Liver (tissue), 8 donors: ENCODE measurements at regions not wholly inside any gene's neighbourhood (a gene's known extent, or its start where the extent isn't known, plus 50 kb on each side); places are given as distances from the start of the nearest gene placed in this dataset.

Experiments used
- DNase-seq: peaks from one replicate; pipeline ENCODE4 v3.0.0-alpha.2; 2017; ENCODE audit warnings: low spot score
- H3K27ac ChIP-seq, 2 donors: one replicate each; pipeline ENCODE4 v1.7.0; 2013; ENCODE audit warnings: inconsistent platforms in 2 of 2, low read length in 2 of 2, control low read depth in 1 of 2, low read depth in 1 of 2, mild to moderate bottlenecking in 1 of 2
- H3K27me3 ChIP-seq, 4 donors: one replicate each; pipeline versions ENCODE4 v1.6.1 to v1.7.0; 2013; ENCODE audit warnings: low read length in 3 of 4, inconsistent platforms in 1 of 4, mild to moderate bottlenecking in 1 of 4, moderate library complexity in 1 of 4; ENCODE audit not compliant: control insufficient read depth in 4 of 4, insufficient read depth in 4 of 4
- H3K36me3 ChIP-seq, 4 donors: one replicate each; pipeline versions ENCODE4 v1.6.1 to v1.7.0; 2013; ENCODE audit warnings: low read length in 3 of 4, mild to moderate bottlenecking in 3 of 4, low read depth in 1 of 4, moderate library complexity in 1 of 4; ENCODE audit not compliant: control insufficient read depth in 4 of 4, insufficient read depth in 3 of 4
- H3K4me1 ChIP-seq, 4 donors: one replicate each; pipeline versions ENCODE4 v1.6.1 to v1.7.0; 2013; ENCODE audit warnings: low read length in 3 of 4, mild to moderate bottlenecking in 3 of 4, moderate library complexity in 1 of 4; ENCODE audit not compliant: control insufficient read depth in 4 of 4, insufficient read depth in 4 of 4
- H3K4me3 ChIP-seq, 3 donors: one replicate each; pipeline versions ENCODE4 v1.6.1 to v1.7.0; 2013; ENCODE audit warnings: low read length in 3 of 3, control low read depth in 1 of 3, low read depth in 1 of 3, mild to moderate bottlenecking in 1 of 3
- H3K9ac ChIP-seq, 2 donors: one replicate each; pipeline ENCODE4 v1.7.0; 2013; ENCODE audit warnings: low read length in 2 of 2, mild to moderate bottlenecking in 2 of 2, moderate library complexity in 2 of 2, control low read depth in 1 of 2, low read depth in 1 of 2
- H3K9me3 ChIP-seq, 4 donors: one replicate each; pipeline versions ENCODE4 v1.6.1 to v1.7.0; 2013; ENCODE audit warnings: low read length in 3 of 4; ENCODE audit not compliant: control insufficient read depth in 4 of 4
- EGR1 ChIP-seq, 2 donors: IDR thresholded peaks; 2 replicates each; pipeline ENCODE4 v1.6.1; 2016 to 2018; ENCODE audit warnings: antibody characterized with exemption in 2 of 2, low read depth in 2 of 2
- FOXA1 ChIP-seq: IDR thresholded peaks from 2 replicates; pipeline ENCODE4 v1.6.1; 2016; ENCODE audit warnings: antibody characterized with exemption
- FOXA2 ChIP-seq: IDR thresholded peaks from 2 replicates; pipeline ENCODE4 v1.6.1; 2016; ENCODE audit warnings: antibody characterized with exemption
- GABPA ChIP-seq, 2 donors: IDR thresholded peaks in 1 of 2; conservative IDR thresholded peaks in 1 of 2; 2 replicates each; pipeline ENCODE4 v1.6.1; 2016; ENCODE audit warnings: antibody characterized with exemption in 2 of 2, mild to moderate bottlenecking in 1 of 2, moderate library complexity in 1 of 2
- HNF4A ChIP-seq, 2 donors: conservative IDR thresholded peaks; 2 replicates each; pipeline ENCODE4 v1.6.1; 2016; ENCODE audit warnings: antibody characterized with exemption in 2 of 2, mild to moderate bottlenecking in 2 of 2
- HNF4G ChIP-seq: IDR thresholded peaks from 2 replicates; pipeline ENCODE4 v1.6.1; 2016; ENCODE audit warnings: antibody characterized with exemption
- JUND ChIP-seq, 2 donors: IDR thresholded peaks; 2 replicates each; pipeline ENCODE4 v1.6.1; 2016; ENCODE audit warnings: antibody characterized with exemption in 2 of 2
- NR2F2 ChIP-seq: IDR thresholded peaks from 2 replicates; pipeline ENCODE4 v1.6.1; 2016; ENCODE audit warnings: antibody characterized with exemption
- RAD21 ChIP-seq, 2 donors: IDR thresholded peaks; 2 replicates each; pipeline ENCODE4 v1.6.1; 2016; ENCODE audit warnings: antibody characterized with exemption in 2 of 2, mild to moderate bottlenecking in 2 of 2
- RXRA ChIP-seq, 2 donors: IDR thresholded peaks; 2 replicates each; pipeline ENCODE4 v1.6.1; 2017 to 2018; ENCODE audit warnings: antibody characterized with exemption in 2 of 2, mild to moderate bottlenecking in 1 of 2
- SP1 ChIP-seq: IDR thresholded peaks from 2 replicates; pipeline ENCODE4 v1.6.1; 2018; ENCODE audit warnings: antibody characterized with exemption, mild to moderate bottlenecking
- TAF1 ChIP-seq: conservative IDR thresholded peaks from 2 replicates; pipeline ENCODE4 v1.6.1; 2016; ENCODE audit warnings: antibody characterized with exemption, mild to moderate bottlenecking
- YY1 ChIP-seq: IDR thresholded peaks from 2 replicates; pipeline ENCODE4 v1.6.1; 2016; ENCODE audit warnings: antibody characterized with exemption, mild to moderate bottlenecking
- WGBS: extraction: QIAGEN DNeasy Blood & Tissue Kit; methylation state at CpG from one replicate; pipeline ENCODE4 v1.1.7; 2013; 5-methylcytosine and 5-hydroxymethylcytosine counted together
- TF ChIP-seq, protein P1 (sequence below): IDR thresholded peaks from 2 replicates; pipeline ENCODE4 v1.6.1; 2016; ENCODE audit warnings: antibody characterized with exemption
- TF ChIP-seq, protein P2 (sequence below): IDR thresholded peaks from 2 replicates; pipeline ENCODE4 v1.6.1; 2016; ENCODE audit warnings: antibody characterized with exemption, mild to moderate bottlenecking
- TF ChIP-seq, protein P3 (sequence below): fragments of 150-350 bp; IDR thresholded peaks from 2 replicates; pipeline ENCODE4 v1.5.1; 2017; ENCODE audit warnings: improper control_type of control experiment, low read depth, low read length; ENCODE audit not compliant: missing input control
- TF ChIP-seq, protein P4 (sequence below): IDR thresholded peaks from 2 replicates; pipeline ENCODE4 v1.6.1; 2016; ENCODE audit warnings: antibody characterized with exemption
- TF ChIP-seq, protein P5 (sequence below): IDR thresholded peaks from 2 replicates; pipeline ENCODE4 v1.6.1; 2016; ENCODE audit warnings: antibody characterized with exemption
- donor health status: healthy.
- donor health status: healthy.
- donor health status: healthy.
- donor health status: healthy.
- donor health status: healthy.

DNA sequence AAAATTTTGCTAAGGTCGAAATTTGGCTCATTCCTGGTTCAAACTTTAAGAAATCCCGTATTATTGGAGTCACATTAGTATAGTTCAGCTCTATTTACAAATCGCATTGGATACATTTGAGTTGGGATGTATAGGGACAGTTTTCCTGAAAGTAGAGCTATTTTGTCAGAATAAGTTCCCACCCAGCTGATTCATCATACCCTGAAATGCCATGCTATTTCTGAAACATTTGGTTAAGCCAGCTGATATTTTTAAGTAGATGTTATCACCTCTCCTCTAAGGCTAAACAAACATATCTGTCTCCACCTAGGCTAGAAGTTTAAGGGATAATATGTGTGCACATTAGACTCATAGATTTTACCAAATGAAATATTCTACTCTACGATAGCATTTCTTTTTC lies 226.2 kb upstream of the ARGLU1 start:
- TF ChIP-seq GABPA (IDR thresholded peaks at IDR 0.05 in 1 of 2, conservative IDR thresholded peaks at IDR 0.05 in 1 of 2) (no peak), HNF4A (conservative IDR thresholded peaks at IDR 0.05) (no peak), RXRA (IDR thresholded peaks at IDR 0.05) (no peak), HNF4G (no peak), YY1 (no peak), FOXA2 (no peak), JUND (IDR thresholded peaks at IDR 0.05) (no peak), FOXA1 (no peak), RAD21 (IDR thresholded peaks at IDR 0.05) (no peak), TAF1 (no peak), NR2F2 (no peak), SP1 (no peak), EGR1 (IDR thresholded peaks at IDR 0.05; ENCODE audit: low read depth in 2 of 2) (no peak)
- TF ChIP-seq, protein P1, sequence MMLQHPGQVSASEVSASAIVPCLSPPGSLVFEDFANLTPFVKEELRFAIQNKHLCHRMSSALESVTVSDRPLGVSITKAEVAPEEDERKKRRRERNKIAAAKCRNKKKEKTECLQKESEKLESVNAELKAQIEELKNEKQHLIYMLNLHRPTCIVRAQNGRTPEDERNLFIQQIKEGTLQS = no peak
- TF ChIP-seq, protein P2, sequence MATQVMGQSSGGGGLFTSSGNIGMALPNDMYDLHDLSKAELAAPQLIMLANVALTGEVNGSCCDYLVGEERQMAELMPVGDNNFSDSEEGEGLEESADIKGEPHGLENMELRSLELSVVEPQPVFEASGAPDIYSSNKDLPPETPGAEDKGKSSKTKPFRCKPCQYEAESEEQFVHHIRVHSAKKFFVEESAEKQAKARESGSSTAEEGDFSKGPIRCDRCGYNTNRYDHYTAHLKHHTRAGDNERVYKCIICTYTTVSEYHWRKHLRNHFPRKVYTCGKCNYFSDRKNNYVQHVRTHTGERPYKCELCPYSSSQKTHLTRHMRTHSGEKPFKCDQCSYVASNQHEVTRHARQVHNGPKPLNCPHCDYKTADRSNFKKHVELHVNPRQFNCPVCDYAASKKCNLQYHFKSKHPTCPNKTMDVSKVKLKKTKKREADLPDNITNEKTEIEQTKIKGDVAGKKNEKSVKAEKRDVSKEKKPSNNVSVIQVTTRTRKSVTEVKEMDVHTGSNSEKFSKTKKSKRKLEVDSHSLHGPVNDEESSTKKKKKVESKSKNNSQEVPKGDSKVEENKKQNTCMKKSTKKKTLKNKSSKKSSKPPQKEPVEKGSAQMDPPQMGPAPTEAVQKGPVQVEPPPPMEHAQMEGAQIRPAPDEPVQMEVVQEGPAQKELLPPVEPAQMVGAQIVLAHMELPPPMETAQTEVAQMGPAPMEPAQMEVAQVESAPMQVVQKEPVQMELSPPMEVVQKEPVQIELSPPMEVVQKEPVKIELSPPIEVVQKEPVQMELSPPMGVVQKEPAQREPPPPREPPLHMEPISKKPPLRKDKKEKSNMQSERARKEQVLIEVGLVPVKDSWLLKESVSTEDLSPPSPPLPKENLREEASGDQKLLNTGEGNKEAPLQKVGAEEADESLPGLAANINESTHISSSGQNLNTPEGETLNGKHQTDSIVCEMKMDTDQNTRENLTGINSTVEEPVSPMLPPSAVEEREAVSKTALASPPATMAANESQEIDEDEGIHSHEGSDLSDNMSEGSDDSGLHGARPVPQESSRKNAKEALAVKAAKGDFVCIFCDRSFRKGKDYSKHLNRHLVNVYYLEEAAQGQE = no peak
- TF ChIP-seq, protein P3, sequence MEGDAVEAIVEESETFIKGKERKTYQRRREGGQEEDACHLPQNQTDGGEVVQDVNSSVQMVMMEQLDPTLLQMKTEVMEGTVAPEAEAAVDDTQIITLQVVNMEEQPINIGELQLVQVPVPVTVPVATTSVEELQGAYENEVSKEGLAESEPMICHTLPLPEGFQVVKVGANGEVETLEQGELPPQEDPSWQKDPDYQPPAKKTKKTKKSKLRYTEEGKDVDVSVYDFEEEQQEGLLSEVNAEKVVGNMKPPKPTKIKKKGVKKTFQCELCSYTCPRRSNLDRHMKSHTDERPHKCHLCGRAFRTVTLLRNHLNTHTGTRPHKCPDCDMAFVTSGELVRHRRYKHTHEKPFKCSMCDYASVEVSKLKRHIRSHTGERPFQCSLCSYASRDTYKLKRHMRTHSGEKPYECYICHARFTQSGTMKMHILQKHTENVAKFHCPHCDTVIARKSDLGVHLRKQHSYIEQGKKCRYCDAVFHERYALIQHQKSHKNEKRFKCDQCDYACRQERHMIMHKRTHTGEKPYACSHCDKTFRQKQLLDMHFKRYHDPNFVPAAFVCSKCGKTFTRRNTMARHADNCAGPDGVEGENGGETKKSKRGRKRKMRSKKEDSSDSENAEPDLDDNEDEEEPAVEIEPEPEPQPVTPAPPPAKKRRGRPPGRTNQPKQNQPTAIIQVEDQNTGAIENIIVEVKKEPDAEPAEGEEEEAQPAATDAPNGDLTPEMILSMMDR = no peak
- TF ChIP-seq, protein P4, sequence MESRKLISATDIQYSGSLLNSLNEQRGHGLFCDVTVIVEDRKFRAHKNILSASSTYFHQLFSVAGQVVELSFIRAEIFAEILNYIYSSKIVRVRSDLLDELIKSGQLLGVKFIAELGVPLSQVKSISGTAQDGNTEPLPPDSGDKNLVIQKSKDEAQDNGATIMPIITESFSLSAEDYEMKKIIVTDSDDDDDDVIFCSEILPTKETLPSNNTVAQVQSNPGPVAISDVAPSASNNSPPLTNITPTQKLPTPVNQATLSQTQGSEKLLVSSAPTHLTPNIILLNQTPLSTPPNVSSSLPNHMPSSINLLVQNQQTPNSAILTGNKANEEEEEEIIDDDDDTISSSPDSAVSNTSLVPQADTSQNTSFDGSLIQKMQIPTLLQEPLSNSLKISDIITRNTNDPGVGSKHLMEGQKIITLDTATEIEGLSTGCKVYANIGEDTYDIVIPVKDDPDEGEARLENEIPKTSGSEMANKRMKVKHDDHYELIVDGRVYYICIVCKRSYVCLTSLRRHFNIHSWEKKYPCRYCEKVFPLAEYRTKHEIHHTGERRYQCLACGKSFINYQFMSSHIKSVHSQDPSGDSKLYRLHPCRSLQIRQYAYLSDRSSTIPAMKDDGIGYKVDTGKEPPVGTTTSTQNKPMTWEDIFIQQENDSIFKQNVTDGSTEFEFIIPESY = no peak
- Histone ChIP-seq H3K9me3 (no peaks in the 10 kb centered on the region), H3K4me3 (no peak overlapping the region), H3K27me3 (no peaks in the 10 kb centered on the region), H3K9ac (peak overlapping the region in 1 of 2 donors; percentile 47), H3K4me1 (no peaks in the 10 kb centered on the region), H3K36me3 (no peaks in the 10 kb centered on the region), H3K27ac (no peak overlapping the region)
- no peak for DNase-seq
- WGBS = 60% methylated on average over 4 of the region's 4 CpGs

DNA sequence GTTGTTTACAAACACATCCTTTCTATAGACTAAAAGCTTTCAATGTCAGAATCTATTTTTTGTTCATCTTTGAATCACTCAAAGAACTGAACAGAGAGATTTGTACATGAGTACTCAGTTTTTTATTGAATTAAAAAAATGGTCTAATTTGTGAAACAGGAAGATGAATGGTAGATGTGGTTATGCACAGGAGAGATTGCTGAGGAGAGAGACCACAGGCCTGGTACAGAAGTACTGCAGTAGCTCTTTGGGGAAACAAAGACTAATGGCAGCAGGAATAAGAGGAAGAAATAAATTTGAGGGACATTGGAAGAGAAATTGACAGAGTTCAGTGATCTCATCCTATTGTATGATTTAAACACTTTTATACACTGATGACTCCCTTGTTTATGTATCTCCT lies 222.0 kb upstream of the ARGLU1 start:
- no peak for DNase-seq
- H3K9ac ChIP-seq = no peak overlapping the region
- H3K27me3 ChIP-seq = no peaks in the 10 kb centered on the region
- no peaks in the 10 kb centered on the region for H3K36me3 ChIP-seq
- TF ChIP-seq RAD21 (IDR thresholded peaks at IDR 0.05) = no peak
- TF ChIP-seq RXRA (IDR thresholded peaks at IDR 0.05) = no peak
- TF ChIP-seq, protein P5, sequence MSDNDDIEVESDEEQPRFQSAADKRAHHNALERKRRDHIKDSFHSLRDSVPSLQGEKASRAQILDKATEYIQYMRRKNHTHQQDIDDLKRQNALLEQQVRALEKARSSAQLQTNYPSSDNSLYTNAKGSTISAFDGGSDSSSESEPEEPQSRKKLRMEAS = no peak
- TF ChIP-seq EGR1 (IDR thresholded peaks at IDR 0.05; ENCODE audit: low read depth in 2 of 2) = no peak
- TF ChIP-seq, protein P4 = no peak
- no peak for TF ChIP-seq SP1
- TF ChIP-seq YY1 = no peak
- no peak for TF ChIP-seq NR2F2
- TF ChIP-seq, protein P2 = no peak
- TF ChIP-seq GABPA (IDR thresholded peaks at IDR 0.05 in 1 of 2, conservative IDR thresholded peaks at IDR 0.05 in 1 of 2) = no peak
- no peaks in the 10 kb centered on the region for H3K4me1 ChIP-seq
- H3K4me3 ChIP-seq = no peak overlapping the region
- H3K27ac ChIP-seq = no peak overlapping the region
- H3K9me3 ChIP-seq = no peaks in the 10 kb centered on the region
